GM12865 (cell line): ENCODE measurements at regions not wholly inside any gene's neighbourhood (a gene's known extent, or its start where the extent isn't known, plus 50 kb on each side); places are given as distances from the start of the nearest gene placed in this dataset.

Experiments used
- DNase-seq: peaks from one replicate; pipeline ENCODE4 v3.0.0; 2010; ENCODE audit warnings: low read depth
- H3K4me3 ChIP-seq: 2 replicates; pipeline ENCODE4 v1.5.1; 2011; ENCODE audit warnings: mild to moderate bottlenecking, low read depth, low read length, control low read depth
- CTCF ChIP-seq: IDR thresholded peaks from 2 replicates; pipeline ENCODE4 v1.5.1; 2011; ENCODE audit warnings: low read length, control low read depth, low read depth, inconsistent platforms; ENCODE audit not compliant: insufficient read depth; ENCODE audit errors: missing control alignments

- no peak for TF ChIP-seq CTCF
- no peak for DNase-seq
- no peak overlapping the region for H3K4me3 ChIP-seq
Observed at GRCh38 chr2:20526708-20527107, 79.8 kb downstream of the RHOB start.

GRCh38 chr2:20528713-20529112 is 81.8 kb downstream of the RHOB start:
- H3K4me3 ChIP-seq = no peak overlapping the region

GRCh38 chr2:20530520-20530919 is 83.6 kb downstream of the RHOB start:
- no peak overlapping the region for H3K4me3 ChIP-seq
- DNase-seq = no peak
- no peak for TF ChIP-seq CTCF

More at GRCh38 chr2:20528713-20529112, 81.8 kb downstream of the RHOB start:
- no peak for DNase-seq
- TF ChIP-seq CTCF = no peak

GRCh38 chr2:20531633-20532262 is 84.9 kb downstream of the RHOB start:
- H3K4me3 ChIP-seq = no peak overlapping the region
- no peak for TF ChIP-seq CTCF
- DNase-seq = no peak

- no peak for DNase-seq
- no peak overlapping the region for H3K4me3 ChIP-seq
- no peak for TF ChIP-seq CTCF
Observed at GRCh38 chr2:20532634-20533437, 86.0 kb downstream of the RHOB start.

- H3K4me3 ChIP-seq = no peak overlapping the region
- no peak for DNase-seq
- TF ChIP-seq CTCF = no peak
Observed at GRCh38 chr2:20533993-20534622, 87.2 kb downstream of the RHOB start.
